Activated naive CD4-positive, alpha-beta T cell treated with anti-CD3 and anti-CD28 coated beads, Interleukin-2, amount 50 U/mL, for 24 hours (primary cell): ENCODE measurements at regions not wholly inside any gene's neighbourhood (a gene's known extent, or its start where the extent isn't known, plus 50 kb on each side); places are given as distances from the start of the nearest gene placed in this dataset.
"Not testable (repeated sequence)": the region's sequence is repeated elsewhere in the genome, so short reads cannot be mapped to it uniquely, and the experiment has no call there.

Experiments used
- H3K27ac Mint-ChIP-seq: one replicate; pipeline ENCODE4 v1.8.0; 2021; ENCODE audit warnings: mild to moderate bottlenecking, mixed read lengths
- H3K27me3 Mint-ChIP-seq: one replicate; pipeline ENCODE4 v1.8.0; 2021; ENCODE audit warnings: mixed read lengths
- H3K36me3 Mint-ChIP-seq: one replicate; pipeline ENCODE4 v1.8.0; 2021; ENCODE audit warnings: mixed read lengths
- H3K4me1 Mint-ChIP-seq: one replicate; pipeline ENCODE4 v1.8.0; 2021; ENCODE audit warnings: mixed read lengths
- H3K4me3 Mint-ChIP-seq: one replicate; pipeline ENCODE4 v1.8.0; 2021; ENCODE audit warnings: mild to moderate bottlenecking, mixed read lengths
- H3K9me3 Mint-ChIP-seq: one replicate; pipeline ENCODE4 v1.8.0; 2021; ENCODE audit warnings: mixed read lengths

DNA sequence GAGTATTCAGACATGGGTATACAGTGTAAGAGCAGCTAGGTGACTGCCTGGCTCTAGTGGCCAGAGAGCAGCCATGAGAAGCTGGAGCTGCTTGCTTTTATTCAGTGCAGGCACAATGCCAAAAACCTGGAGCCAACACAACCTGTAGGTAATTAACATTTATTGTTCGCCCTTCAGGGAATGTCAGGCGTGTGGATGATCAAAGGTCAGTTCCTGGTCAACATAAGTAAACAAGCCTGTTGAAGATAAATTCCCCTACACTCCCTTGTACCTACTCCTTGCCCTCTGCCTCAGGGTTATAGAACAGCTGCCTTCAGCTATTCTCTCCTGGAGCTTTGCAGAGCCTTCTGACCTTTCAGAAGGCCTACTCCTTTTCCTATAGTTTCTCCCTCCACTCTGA is 323.7 kb upstream of the PCSK5 start:
- not testable (repeated sequence) for H3K27me3 Mint-ChIP-seq, H3K27ac Mint-ChIP-seq, H3K4me1 Mint-ChIP-seq, H3K4me3 Mint-ChIP-seq, H3K36me3 Mint-ChIP-seq
- peaks cover 13% of the 10 kb centered on the region for H3K9me3 Mint-ChIP-seq

DNA sequence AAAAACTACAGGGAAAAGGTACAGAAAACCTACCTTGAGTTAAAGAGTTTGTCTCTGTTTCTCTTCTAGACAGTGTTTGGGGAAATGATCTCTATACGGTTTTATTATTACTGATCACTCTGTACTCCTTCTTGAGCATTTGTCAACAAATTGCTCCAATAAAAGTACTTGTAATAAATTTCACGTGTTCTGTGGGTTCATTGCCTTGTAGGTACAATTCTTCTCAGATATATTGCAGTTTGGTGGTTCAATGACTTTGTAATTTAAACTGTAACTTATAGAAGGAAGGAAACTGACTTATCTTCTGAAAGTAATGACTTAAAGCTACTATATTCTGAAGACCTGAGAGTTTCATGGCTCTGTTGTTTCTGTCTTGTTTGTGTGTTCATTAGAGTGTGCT is 319.9 kb upstream of the PCSK5 start:
- H3K27ac Mint-ChIP-seq: no peak overlapping the region
- H3K36me3 Mint-ChIP-seq: no peaks in the 10 kb centered on the region
- H3K4me1 Mint-ChIP-seq: no peaks in the 10 kb centered on the region
- peaks cover 3% of the 10 kb centered on the region for H3K27me3 Mint-ChIP-seq
- H3K4me3 Mint-ChIP-seq: no peak overlapping the region
- peaks cover 8% of the 10 kb centered on the region for H3K9me3 Mint-ChIP-seq

DNA sequence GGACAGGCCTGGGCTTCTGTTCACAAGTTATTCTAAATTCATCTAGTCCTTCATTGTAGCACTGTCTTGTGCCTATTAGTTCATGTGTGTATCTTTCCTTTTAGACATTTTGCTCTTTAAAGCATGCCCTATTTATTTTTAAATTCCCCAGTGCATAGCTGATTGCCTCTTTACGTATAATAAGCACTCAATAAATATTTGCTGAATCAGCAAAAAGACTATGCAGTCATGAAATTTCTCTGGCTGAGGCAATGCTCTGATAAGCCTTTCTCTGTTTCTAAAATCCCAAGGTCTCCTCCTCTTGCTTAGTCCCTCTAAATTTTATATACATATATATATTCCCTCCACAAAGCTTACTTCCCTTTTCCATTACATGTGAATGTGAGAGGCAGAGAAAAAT is 315.9 kb upstream of the PCSK5 start:
- H3K4me3 Mint-ChIP-seq: no peak overlapping the region
- H3K27ac Mint-ChIP-seq: no peak overlapping the region
- no peaks in the 10 kb centered on the region for H3K4me1 Mint-ChIP-seq
- H3K9me3 Mint-ChIP-seq: no peaks in the 10 kb centered on the region
- no peaks in the 10 kb centered on the region for H3K36me3 Mint-ChIP-seq
- H3K27me3 Mint-ChIP-seq: peaks cover 2% of the 10 kb centered on the region

DNA sequence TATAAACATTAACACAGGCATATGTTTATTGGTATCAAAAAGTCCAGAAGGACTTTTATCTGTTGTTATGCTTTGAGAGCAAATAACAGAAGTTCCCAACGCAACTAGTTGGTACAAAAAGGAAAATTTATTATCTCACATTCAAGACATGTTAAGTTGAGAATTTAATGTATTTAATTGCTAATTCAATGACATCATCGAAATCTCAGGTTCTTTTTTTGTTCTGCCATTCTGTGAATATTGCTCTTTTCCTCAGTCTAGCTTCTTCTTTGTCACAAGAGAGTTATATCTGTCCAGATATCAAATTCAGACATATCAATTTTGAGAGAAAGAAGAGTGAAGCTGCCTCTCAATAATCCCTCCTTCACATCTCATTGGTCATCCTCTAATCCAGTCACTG is 307.6 kb upstream of the PCSK5 start:
- Mint-ChIP-seq H3K27ac (no peak overlapping the region), H3K36me3 (no peaks in the 10 kb centered on the region), H3K4me1 (no peaks in the 10 kb centered on the region), H3K27me3 (peaks cover 4% of the 10 kb centered on the region), H3K4me3 (no peak overlapping the region), H3K9me3 (no peaks in the 10 kb centered on the region)

DNA sequence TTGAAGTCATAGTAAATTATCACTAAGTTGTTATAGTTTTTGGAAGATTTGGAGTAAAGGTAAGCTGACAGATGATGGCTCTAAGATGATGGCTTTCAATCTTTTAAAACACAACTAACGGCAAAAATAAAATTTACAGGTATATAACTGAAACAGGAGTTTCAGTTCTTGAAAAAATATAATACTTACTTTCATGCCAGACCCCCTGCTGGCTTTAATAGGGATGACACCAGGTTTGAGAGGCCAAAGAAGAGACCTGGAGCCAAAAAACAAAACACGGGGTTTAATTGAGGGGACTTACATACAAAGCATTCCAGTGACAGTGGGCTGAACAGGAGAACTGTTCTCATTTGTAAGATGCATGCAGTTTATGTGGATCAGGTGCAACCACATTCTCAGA is 301.7 kb upstream of the PCSK5 start:
- H3K36me3 Mint-ChIP-seq: no peaks in the 10 kb centered on the region
- no peaks in the 10 kb centered on the region for H3K4me1 Mint-ChIP-seq
- H3K27ac Mint-ChIP-seq: no peak overlapping the region
- peaks cover 4% of the 10 kb centered on the region for H3K27me3 Mint-ChIP-seq
- H3K9me3 Mint-ChIP-seq: no peaks in the 10 kb centered on the region
- no peak overlapping the region for H3K4me3 Mint-ChIP-seq

DNA sequence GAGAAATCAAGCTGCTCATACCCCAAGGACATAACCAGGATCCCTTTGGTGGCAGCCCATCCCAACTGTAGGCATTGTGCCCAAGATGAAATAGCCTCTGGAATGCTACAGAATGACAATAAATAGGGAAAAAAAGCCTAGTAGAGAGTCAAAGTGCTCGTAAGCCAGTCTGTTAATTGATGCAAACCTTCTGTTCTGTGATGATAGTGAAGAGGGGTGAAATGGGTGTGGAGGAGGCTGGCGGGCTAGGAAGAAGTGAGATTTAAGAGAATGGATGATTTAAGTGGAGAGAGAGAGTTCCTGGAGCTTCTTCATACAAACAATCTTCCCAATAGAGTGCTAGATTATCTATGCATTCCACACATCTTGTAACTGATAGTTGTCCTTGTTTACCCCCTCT is 301.0 kb upstream of the PCSK5 start:
- H3K9me3 Mint-ChIP-seq: no peaks in the 10 kb centered on the region
- H3K27ac Mint-ChIP-seq: no peak overlapping the region
- peaks cover 4% of the 10 kb centered on the region for H3K27me3 Mint-ChIP-seq
- H3K36me3 Mint-ChIP-seq: no peaks in the 10 kb centered on the region
- H3K4me3 Mint-ChIP-seq: no peak overlapping the region
- no peaks in the 10 kb centered on the region for H3K4me1 Mint-ChIP-seq

DNA sequence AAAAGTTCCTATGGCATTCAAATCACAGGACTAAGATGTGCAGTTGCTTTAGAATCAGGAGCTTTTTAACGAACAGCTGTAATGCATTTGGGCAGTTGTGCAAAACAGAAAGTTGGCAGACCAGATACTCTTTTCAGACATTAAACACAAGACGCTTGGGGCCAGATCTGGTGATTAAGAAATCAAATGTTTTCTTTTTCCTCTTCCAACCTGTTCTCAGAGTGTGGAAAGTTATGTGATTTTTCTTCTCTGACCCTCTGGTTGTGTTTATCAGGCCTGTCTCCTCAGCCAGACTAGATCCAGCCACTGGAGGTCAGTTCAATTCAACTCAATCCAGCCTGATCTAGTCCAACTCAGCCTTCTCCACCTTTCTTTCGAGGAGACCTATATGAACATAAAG is 298.5 kb upstream of the PCSK5 start:
- no peaks in the 10 kb centered on the region for H3K36me3 Mint-ChIP-seq
- no peaks in the 10 kb centered on the region for H3K9me3 Mint-ChIP-seq
- H3K27ac Mint-ChIP-seq: no peak overlapping the region
- H3K4me3 Mint-ChIP-seq: no peak overlapping the region
- peaks cover 1% of the 10 kb centered on the region for H3K27me3 Mint-ChIP-seq
- H3K4me1 Mint-ChIP-seq: no peaks in the 10 kb centered on the region

DNA sequence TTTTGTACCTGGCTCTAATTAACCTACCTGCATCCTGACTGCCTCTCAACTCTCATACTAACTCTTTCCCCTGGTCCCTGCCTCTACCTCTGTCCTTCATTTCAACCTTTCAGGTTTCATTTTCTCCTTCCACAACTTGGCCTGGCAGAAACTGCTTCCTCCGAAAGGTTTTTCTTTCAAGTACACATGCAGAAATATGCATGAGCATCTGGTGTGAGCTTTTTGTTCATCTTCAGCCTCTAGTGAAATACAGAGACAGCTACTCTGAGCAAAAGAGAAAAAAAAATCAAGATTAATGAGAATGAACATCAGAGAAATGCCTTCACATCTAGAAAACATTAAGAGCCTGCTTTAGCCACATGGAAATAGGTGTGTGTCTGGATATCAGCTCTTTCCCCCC is 297.9 kb upstream of the PCSK5 start:
- Mint-ChIP-seq H3K4me3 (no peak overlapping the region), H3K36me3 (no peaks in the 10 kb centered on the region), H3K4me1 (no peaks in the 10 kb centered on the region), H3K9me3 (no peaks in the 10 kb centered on the region), H3K27ac (no peak overlapping the region), H3K27me3 (peaks cover 1% of the 10 kb centered on the region)

DNA sequence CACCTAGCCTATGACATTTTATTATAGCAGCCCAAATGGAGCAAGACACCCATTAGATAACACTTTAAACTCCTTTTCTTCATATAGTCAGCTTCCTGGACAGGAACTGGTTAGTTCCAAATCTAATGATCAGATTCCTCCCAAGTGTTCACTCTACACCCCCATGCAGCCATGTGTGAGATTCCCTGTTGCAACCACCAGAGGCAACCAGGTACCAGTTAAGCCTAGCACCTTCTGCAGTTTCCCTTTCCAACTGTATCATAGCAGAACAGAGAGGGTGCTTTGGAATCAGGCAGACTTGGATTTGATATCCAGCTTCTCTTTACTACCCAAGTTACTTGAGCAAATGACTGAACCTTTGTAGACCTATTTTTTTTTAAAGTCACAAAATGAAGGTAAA is 296.6 kb upstream of the PCSK5 start:
- H3K27me3 Mint-ChIP-seq: peaks cover 1% of the 10 kb centered on the region
- H3K9me3 Mint-ChIP-seq: no peaks in the 10 kb centered on the region
- H3K27ac Mint-ChIP-seq: no peak overlapping the region
- H3K4me3 Mint-ChIP-seq: no peak overlapping the region
- H3K36me3 Mint-ChIP-seq: no peaks in the 10 kb centered on the region
- no peaks in the 10 kb centered on the region for H3K4me1 Mint-ChIP-seq

DNA sequence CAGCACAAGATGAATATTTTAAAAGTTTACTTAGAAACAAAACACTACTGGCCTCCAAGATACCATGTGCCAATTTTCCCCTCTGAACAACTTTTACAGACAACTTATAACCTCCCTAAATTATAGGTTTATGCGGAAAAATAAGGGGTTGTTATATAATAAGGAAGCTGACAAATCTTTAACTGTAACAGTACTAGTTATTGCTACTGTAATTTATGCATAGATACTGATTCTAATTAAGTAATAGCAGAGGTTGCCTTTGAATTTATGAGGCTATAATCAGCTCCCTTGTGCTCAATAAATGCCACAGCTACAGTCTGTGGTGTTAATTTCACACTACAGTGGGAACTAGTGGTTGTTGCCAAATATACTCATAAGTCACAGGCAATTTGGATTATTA is 291.3 kb upstream of the PCSK5 start:
- H3K27me3 Mint-ChIP-seq: peaks cover 2% of the 10 kb centered on the region
- no peaks in the 10 kb centered on the region for H3K4me1 Mint-ChIP-seq
- no peaks in the 10 kb centered on the region for H3K9me3 Mint-ChIP-seq
- H3K36me3 Mint-ChIP-seq: no peaks in the 10 kb centered on the region
- H3K27ac Mint-ChIP-seq: no peak overlapping the region
- no peak overlapping the region for H3K4me3 Mint-ChIP-seq

DNA sequence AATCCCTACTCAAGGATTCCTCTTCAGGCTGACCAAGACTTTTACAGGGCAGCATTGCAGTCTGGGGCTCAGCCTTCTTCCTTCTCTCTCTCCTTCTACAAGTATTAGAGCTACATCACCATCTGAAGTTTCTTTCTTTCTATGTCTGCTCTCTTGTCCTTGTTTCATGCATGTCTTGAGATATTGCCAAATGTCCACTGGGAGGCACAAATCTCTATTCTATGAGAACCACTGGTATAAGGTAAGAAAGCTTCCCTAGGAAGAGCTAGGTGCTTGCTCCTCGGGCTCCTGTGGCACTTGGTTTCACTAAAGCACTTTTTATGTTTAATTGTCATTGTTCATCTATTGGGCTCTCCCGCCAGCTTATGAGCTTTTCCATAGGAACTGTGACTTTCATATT is 289.2 kb upstream of the PCSK5 start:
- Mint-ChIP-seq H3K27me3 (peaks cover 5% of the 10 kb centered on the region), H3K4me1 (no peaks in the 10 kb centered on the region), H3K4me3 (no peak overlapping the region), H3K36me3 (no peaks in the 10 kb centered on the region), H3K9me3 (no peaks in the 10 kb centered on the region), H3K27ac (no peak overlapping the region)

DNA sequence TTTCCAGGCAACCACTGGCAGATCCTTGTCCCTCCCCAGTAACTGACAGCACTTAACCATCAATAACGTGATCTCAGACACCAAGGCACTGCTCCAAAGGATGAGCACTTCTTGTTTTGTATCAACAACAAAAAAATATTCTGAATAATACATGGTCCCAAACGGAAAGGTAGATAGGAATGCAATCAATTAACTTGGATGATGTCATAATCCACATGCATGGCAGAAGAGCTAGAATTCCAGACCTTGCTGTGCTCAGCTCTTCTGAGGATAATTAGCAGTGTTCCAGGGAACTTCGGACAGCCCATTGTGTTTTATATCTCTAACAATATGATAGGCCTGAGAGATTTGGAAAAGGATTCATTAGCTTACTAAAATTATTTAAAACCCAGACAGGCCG is 288.4 kb upstream of the PCSK5 start:
- no peak overlapping the region for H3K27ac Mint-ChIP-seq
- no peaks in the 10 kb centered on the region for H3K9me3 Mint-ChIP-seq
- H3K36me3 Mint-ChIP-seq: no peaks in the 10 kb centered on the region
- H3K4me3 Mint-ChIP-seq: no peak overlapping the region
- peaks cover 5% of the 10 kb centered on the region for H3K27me3 Mint-ChIP-seq
- H3K4me1 Mint-ChIP-seq: no peaks in the 10 kb centered on the region

DNA sequence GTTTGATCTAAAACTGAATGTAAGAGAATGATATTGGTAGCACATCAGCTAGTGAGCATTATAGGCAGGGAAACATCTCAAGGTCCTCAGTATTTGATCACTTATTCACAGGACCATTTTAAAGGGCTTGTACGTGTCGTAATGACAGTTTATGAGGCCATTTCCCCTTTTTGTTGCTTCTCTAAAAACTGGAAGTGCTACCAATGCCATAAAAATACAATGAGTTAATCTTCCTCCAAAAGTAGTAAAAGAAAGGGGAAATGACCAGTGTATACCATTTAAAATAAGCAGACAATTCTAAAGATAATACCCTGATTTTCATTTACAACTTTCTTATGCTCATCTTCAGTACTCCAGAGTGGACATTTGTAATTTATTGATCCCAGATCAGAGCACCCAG is 285.8 kb upstream of the PCSK5 start:
- H3K27me3 Mint-ChIP-seq: peaks cover 7% of the 10 kb centered on the region
- no peak overlapping the region for H3K4me3 Mint-ChIP-seq
- no peaks in the 10 kb centered on the region for H3K9me3 Mint-ChIP-seq
- H3K4me1 Mint-ChIP-seq: no peaks in the 10 kb centered on the region
- no peak overlapping the region for H3K27ac Mint-ChIP-seq
- no peaks in the 10 kb centered on the region for H3K36me3 Mint-ChIP-seq

DNA sequence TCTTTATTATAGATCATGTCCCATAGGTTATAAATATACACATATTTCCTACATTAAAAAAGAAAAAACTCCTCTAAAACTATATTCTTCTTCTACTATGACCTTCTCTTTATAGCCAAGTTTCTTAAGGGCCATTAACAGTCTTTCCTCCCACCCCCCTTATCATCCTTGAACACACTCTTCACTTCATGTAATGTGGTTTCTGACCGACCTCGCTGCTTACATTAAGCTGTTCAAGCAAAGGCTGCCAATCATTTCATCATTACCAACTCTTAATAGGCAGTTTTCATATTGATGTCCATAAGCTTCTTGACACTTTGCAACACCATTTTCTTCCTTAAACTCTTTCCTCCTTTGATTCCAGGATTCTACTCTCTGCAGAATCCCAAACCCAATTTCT is 283.0 kb upstream of the PCSK5 start:
- no peak overlapping the region for H3K27ac Mint-ChIP-seq
- no peaks in the 10 kb centered on the region for H3K4me1 Mint-ChIP-seq
- no peak overlapping the region for H3K4me3 Mint-ChIP-seq
- H3K27me3 Mint-ChIP-seq: peaks cover 17% of the 10 kb centered on the region
- H3K9me3 Mint-ChIP-seq: no peaks in the 10 kb centered on the region
- H3K36me3 Mint-ChIP-seq: no peaks in the 10 kb centered on the region

DNA sequence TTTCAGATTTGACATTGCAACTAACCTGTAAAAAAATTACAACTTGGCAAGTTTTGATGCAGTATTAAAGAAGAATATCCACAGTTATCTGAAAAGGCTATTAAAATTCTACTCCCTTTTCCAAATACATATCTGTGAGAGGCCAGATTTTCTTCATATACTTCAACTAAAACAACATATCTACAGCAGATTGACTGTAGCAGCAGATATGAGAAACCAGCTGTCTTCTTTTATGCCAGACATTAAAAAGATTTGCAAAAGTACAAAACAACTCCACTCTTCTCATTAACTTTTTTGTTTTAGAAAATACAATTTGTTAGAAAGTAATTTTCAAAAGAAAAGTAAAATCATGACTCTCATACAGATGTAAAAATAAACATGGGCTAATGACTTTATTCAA is 281.1 kb upstream of the PCSK5 start:
- H3K27me3 Mint-ChIP-seq: peaks cover 17% of the 10 kb centered on the region
- no peaks in the 10 kb centered on the region for H3K36me3 Mint-ChIP-seq

DNA sequence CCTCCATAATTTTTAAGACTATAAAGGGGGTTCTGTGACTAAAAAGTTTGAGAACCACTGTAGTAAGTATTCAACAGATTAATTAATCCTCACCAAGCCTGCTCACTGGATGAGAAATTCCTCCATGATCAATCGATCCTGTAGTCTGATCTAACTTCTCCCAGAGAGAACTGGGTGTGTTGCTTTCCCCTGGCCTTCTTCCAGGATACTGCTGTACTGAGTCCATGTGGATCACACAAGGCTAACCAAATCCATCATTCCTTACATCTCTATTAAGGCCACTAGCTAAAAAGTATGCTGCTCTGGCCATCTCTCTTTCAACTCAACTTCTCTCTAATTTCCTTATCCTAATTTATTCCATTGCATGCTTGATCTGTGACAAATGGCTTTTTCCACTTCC is 280.2 kb upstream of the PCSK5 start:
- no peaks in the 10 kb centered on the region for H3K4me1 Mint-ChIP-seq
- H3K9me3 Mint-ChIP-seq: no peaks in the 10 kb centered on the region
- no peak overlapping the region for H3K27ac Mint-ChIP-seq
- H3K4me3 Mint-ChIP-seq: no peak overlapping the region
- no peaks in the 10 kb centered on the region for H3K36me3 Mint-ChIP-seq
- H3K27me3 Mint-ChIP-seq: peaks cover 17% of the 10 kb centered on the region

More for the DNA sequence above, 281.1 kb upstream of the PCSK5 start:
- H3K4me3 Mint-ChIP-seq: no peak overlapping the region
- H3K4me1 Mint-ChIP-seq: no peaks in the 10 kb centered on the region
- H3K9me3 Mint-ChIP-seq: no peaks in the 10 kb centered on the region
- no peak overlapping the region for H3K27ac Mint-ChIP-seq

DNA sequence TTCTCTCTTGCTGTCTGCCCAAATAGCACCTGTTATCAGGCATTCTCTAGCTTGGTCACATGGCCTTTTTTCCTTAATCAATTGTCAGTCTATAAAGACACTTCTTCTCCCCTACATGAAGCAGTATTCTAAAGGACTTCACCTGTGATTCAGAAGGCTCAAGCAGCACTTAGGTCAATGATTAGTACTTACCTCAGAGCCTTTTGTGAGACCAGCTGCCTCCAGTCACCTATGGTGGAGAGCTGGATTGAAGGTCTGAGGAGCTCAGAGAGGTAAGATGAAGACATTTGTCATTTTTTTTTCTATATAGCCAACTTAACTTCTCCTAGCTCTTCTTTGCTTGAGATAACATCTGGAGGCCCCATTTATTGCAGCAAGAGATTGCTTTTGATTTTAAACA is 278.3 kb upstream of the PCSK5 start:
- no peaks in the 10 kb centered on the region for H3K36me3 Mint-ChIP-seq
- no peak overlapping the region for H3K27ac Mint-ChIP-seq
- no peaks in the 10 kb centered on the region for H3K9me3 Mint-ChIP-seq
- H3K4me3 Mint-ChIP-seq: no peak overlapping the region
- peaks cover 18% of the 10 kb centered on the region for H3K27me3 Mint-ChIP-seq
- H3K4me1 Mint-ChIP-seq: no peaks in the 10 kb centered on the region

DNA sequence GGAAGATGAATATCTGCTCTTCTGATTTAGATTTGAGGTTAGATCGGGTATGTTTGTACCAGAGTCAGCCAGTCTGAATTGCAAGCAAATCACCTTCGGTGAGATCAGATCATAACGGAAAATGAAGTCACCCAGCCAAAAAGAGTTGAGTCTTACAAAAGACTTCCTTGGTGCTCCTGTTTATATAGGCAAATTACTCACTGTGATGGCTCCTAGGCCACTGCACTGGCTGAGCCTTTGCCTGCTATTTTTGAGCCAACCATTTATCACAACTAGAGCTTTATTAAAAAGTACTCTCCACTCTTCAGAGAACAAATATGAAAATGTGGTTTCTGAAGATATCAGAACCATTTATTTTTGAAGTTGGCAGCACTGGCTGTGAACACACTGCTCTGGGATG is 277.7 kb upstream of the PCSK5 start:
- Mint-ChIP-seq H3K4me3 (no peak overlapping the region), H3K4me1 (no peaks in the 10 kb centered on the region), H3K36me3 (no peaks in the 10 kb centered on the region), H3K27ac (no peak overlapping the region), H3K9me3 (no peaks in the 10 kb centered on the region), H3K27me3 (peaks cover 18% of the 10 kb centered on the region)
